Epithelial cell of proximal tubule (primary cell): ENCODE measurements at regions not wholly inside any gene's neighbourhood (a gene's known extent, or its start where the extent isn't known, plus 50 kb on each side); places are given as distances from the start of the nearest gene placed in this dataset.

Source experiments
- DNase-seq: peaks from one replicate; pipeline ENCODE4 v3.0.0-alpha.2; 2011; ENCODE audit warnings: low read depth
- H3K4me3 ChIP-seq: 2 replicates; pipeline ENCODE4 v1.5.1; 2011; ENCODE audit warnings: low read depth, mild to moderate bottlenecking, low read length
- CTCF ChIP-seq: conservative IDR thresholded peaks from 2 replicates; pipeline ENCODE4 v1.5.1; 2012; ENCODE audit warnings: low read depth, mild to moderate bottlenecking, low read length

- no peak for DNase-seq
- no peak for TF ChIP-seq CTCF
- H3K4me3 ChIP-seq = no peak overlapping the region
Observed at GRCh38 chr12:107336695-107337094, 243.3 kb upstream of the CRY1 start.

- DNase-seq = no peak
- no peak for TF ChIP-seq CTCF
- no peak overlapping the region for H3K4me3 ChIP-seq
Observed at GRCh38 chr12:107337346-107338095, 244.2 kb upstream of the CRY1 start.

- no peak overlapping the region for H3K4me3 ChIP-seq
- DNase-seq = no peak
- no peak for TF ChIP-seq CTCF
Observed at GRCh38 chr12:107339487-107339886, 246.1 kb upstream of the CRY1 start.

- DNase-seq = no peak
- no peak overlapping the region for H3K4me3 ChIP-seq
- TF ChIP-seq CTCF = no peak
Observed at GRCh38 chr12:107339932-107340331, 246.6 kb upstream of the CRY1 start.

- no peak for TF ChIP-seq CTCF
- H3K4me3 ChIP-seq = no peak overlapping the region
- no peak for DNase-seq
Observed at GRCh38 chr12:107340898-107341297, 247.5 kb upstream of the CRY1 start.

GRCh38 chr12:107344035-107344808 is 250.9 kb upstream of the CRY1 start:
- TF ChIP-seq CTCF = no peak
- H3K4me3 ChIP-seq = no peak overlapping the region
- peak; percentile 96 for DNase-seq
